IMR-90 (cell line): ENCODE measurements at regions not wholly inside any gene's neighbourhood (a gene's known extent, or its start where the extent isn't known, plus 50 kb on each side); places are given as distances from the start of the nearest gene placed in this dataset.

Experiments
- ATAC-seq: fragments of 200-7000 bp; cut with Tn5 transposase; 2 replicates; pipeline ENCODE4 v1.9.1; 2020; ENCODE audit warnings: low read depth, mild to moderate bottlenecking, moderate library complexity
- BruUV-seq: library from RNA; stranded (reverse); fragments of 400-500 nt; replicated peaks from 2 replicates; lab custom pipeline; 2021; lab: Mats Ljungman, UMichigan
- CTCF ChIA-PET: fragments of 300-600 bp; formaldehyde crosslinking; extraction: SDS; loops from one replicate; lab custom pipeline; 2021; ENCODE audit warnings: antibody characterized with exemption; lab: Yijun Ruan, JAX
- POLR2A ChIA-PET: fragments of 300-600 bp; sonication (Branson Sonifier 250); formaldehyde crosslinking; loops from one replicate; lab custom pipeline; 2022; ENCODE audit warnings: antibody characterized with exemption; ENCODE audit not compliant: unreplicated experiment; lab: Charles Lee
- DNase-seq: peaks from one replicate; pipeline ENCODE4 v3.0.0; 2013
- H2AFZ ChIP-seq: replicated peaks from 2 replicates; pipeline ENCODE3; 2013; ENCODE audit warnings: low read length, mild to moderate bottlenecking; ENCODE audit not compliant: poor library complexity
- H2AK5ac ChIP-seq: 2 replicates; pipeline ENCODE4 v1.6.1; 2013; ENCODE audit warnings: low read depth, low read length, inconsistent platforms
- H2AK9ac ChIP-seq: replicated peaks from 2 replicates; pipeline ENCODE3; 2013; ENCODE audit warnings: mild to moderate bottlenecking, low read depth, low read length, moderate library complexity; ENCODE audit not compliant: poor library complexity
- H2BK120ac ChIP-seq: 2 replicates; pipeline ENCODE4 v1.6.1; 2013; ENCODE audit warnings: low read depth, low read length, inconsistent platforms
- H2BK15ac ChIP-seq: 3 replicates; pipeline ENCODE4 v1.6.1; 2013; ENCODE audit warnings: low read depth, low read length, inconsistent platforms
- H2BK20ac ChIP-seq: 2 replicates; pipeline ENCODE4 v1.6.1; 2013; ENCODE audit warnings: low read depth, mild to moderate bottlenecking, inconsistent platforms, low read length, moderate library complexity
- H2BK5ac ChIP-seq: 2 replicates; pipeline ENCODE4 v1.6.1; 2013; ENCODE audit warnings: mild to moderate bottlenecking, low read depth, low read length, inconsistent platforms; ENCODE audit not compliant: poor library complexity, severe bottlenecking
- H3K14ac ChIP-seq: replicated peaks from 2 replicates; pipeline ENCODE4 v1.6.1; 2013; ENCODE audit warnings: low read depth, low read length, inconsistent platforms
- H3K18ac ChIP-seq: 2 replicates; pipeline ENCODE4 v1.6.1; 2013; ENCODE audit warnings: low read depth, low read length, control low read depth
- H3K23ac ChIP-seq: 2 replicates; pipeline ENCODE4 v1.6.1; 2013; ENCODE audit warnings: low read depth, low read length, inconsistent platforms
- H3K27ac ChIP-seq: 2 replicates; pipeline ENCODE4 v1.5.1; 2013; ENCODE audit warnings: mild to moderate bottlenecking, control low read depth, low read length; ENCODE audit not compliant: insufficient read depth
- H3K27me3 ChIP-seq: 2 replicates; pipeline ENCODE4 v1.6.1; 2013; ENCODE audit warnings: low read length; ENCODE audit not compliant: control insufficient read depth, insufficient read depth
- H3K36me3 ChIP-seq: 2 replicates; pipeline ENCODE4 v1.6.1; 2013; ENCODE audit warnings: low read length, mixed read lengths; ENCODE audit not compliant: control insufficient read depth, insufficient read depth
- H3K4ac ChIP-seq: 2 replicates; pipeline ENCODE4 v1.6.1; 2013; ENCODE audit warnings: low read depth, low read length, inconsistent platforms
- H3K4me1 ChIP-seq: 2 replicates; pipeline ENCODE4 v1.6.1; 2013; ENCODE audit warnings: low read length, mixed read lengths; ENCODE audit not compliant: control insufficient read depth, insufficient read depth
- H3K4me2 ChIP-seq: 2 replicates; pipeline ENCODE4 v1.6.1; 2013; ENCODE audit warnings: low read depth, mild to moderate bottlenecking, control low read depth, low read length, moderate library complexity
- H3K4me3 ChIP-seq: 2 replicates; pipeline ENCODE4 v1.5.1; 2013; ENCODE audit warnings: low read depth, mild to moderate bottlenecking, control low read depth, low read length, moderate library complexity; ENCODE audit not compliant: insufficient read depth
- H3K56ac ChIP-seq: 2 replicates; pipeline ENCODE4 v1.6.1; 2013; ENCODE audit warnings: low read length, inconsistent platforms; ENCODE audit not compliant: insufficient read depth; ENCODE audit errors: extremely low read depth
- H3K79me1 ChIP-seq, 2 experiments: 2 replicates each; pipeline ENCODE4 v1.6.1; 2013; ENCODE audit warnings: low read length in 2 of 2, inconsistent platforms in 1 of 2, low read depth in 1 of 2
- H3K9ac ChIP-seq: 2 replicates; pipeline ENCODE4 v1.6.1; 2013; ENCODE audit warnings: low read depth, low read length, control low read depth
- H3K9me1 ChIP-seq: 2 replicates; pipeline ENCODE4 v1.6.1; 2013; ENCODE audit warnings: low read length, inconsistent platforms; ENCODE audit not compliant: insufficient read depth
- H3K9me3 ChIP-seq: 2 replicates; pipeline ENCODE4 v1.6.1; 2013; ENCODE audit warnings: low read length; ENCODE audit not compliant: control insufficient read depth, insufficient read depth
- H4K20me1 ChIP-seq: 2 replicates; pipeline ENCODE4 v1.6.1; 2013; ENCODE audit warnings: low read length, inconsistent platforms; ENCODE audit not compliant: insufficient read depth
- H4K5ac ChIP-seq: 2 replicates; pipeline ENCODE4 v1.6.1; 2013; ENCODE audit warnings: mild to moderate bottlenecking, low read depth, low read length, control low read depth
- H4K8ac ChIP-seq, 2 experiments: 2 replicates each; pipeline ENCODE4 v1.6.1; 2013; ENCODE audit warnings: low read depth in 2 of 2, low read length in 2 of 2, control low read depth in 1 of 2, inconsistent platforms in 1 of 2
- H4K91ac ChIP-seq: 2 replicates; pipeline ENCODE4 v1.6.1; 2013; ENCODE audit warnings: low read depth, low read length, inconsistent platforms; ENCODE audit not compliant: insufficient read depth
- BHLHE40 ChIP-seq: fragments of 150-350 bp; IDR thresholded peaks from 2 replicates; pipeline ENCODE4 v1.6.1; 2016; ENCODE audit warnings: mild to moderate bottlenecking, low read depth, low read length
- CHD1 ChIP-seq: IDR thresholded peaks from 2 replicates; pipeline ENCODE4 v1.6.1; 2012; ENCODE audit warnings: low read depth, low read length, improper control_type of control experiment
- CTCF ChIP-seq: conservative IDR thresholded peaks from 2 replicates; pipeline ENCODE4 v1.5.1; 2012; ENCODE audit warnings: mild to moderate bottlenecking, low read depth, low read length, improper control_type of control experiment
- ELK1 ChIP-seq: fragments of 150-350 bp; IDR thresholded peaks from 2 replicates; pipeline ENCODE4 v1.6.1; 2016; ENCODE audit warnings: low read depth, mild to moderate bottlenecking, low read length, moderate library complexity, borderline replicate concordance
- FOS ChIP-seq: fragments of 150-350 bp; IDR thresholded peaks from 2 replicates; pipeline ENCODE4 v1.6.1; 2016; ENCODE audit warnings: low read depth, low read length
- MAFK ChIP-seq: IDR thresholded peaks from 2 replicates; pipeline ENCODE4 v1.6.1; 2012; ENCODE audit warnings: low read depth, low read length, improper control_type of control experiment
- MAZ ChIP-seq: IDR thresholded peaks from 2 replicates; pipeline ENCODE4 v1.6.1; 2012; ENCODE audit warnings: low read depth, mild to moderate bottlenecking, low read length, improper control_type of control experiment, moderate library complexity, borderline replicate concordance
- MXI1 ChIP-seq: IDR thresholded peaks from 2 replicates; pipeline ENCODE4 v1.6.1; 2012; ENCODE audit warnings: low read depth, mild to moderate bottlenecking, low read length, moderate library complexity, borderline replicate concordance
- RAD21 ChIP-seq: IDR thresholded peaks from 2 replicates; pipeline ENCODE4 v1.6.1; 2012; ENCODE audit warnings: low read length, improper control_type of control experiment
- SMC3 ChIP-seq: fragments of 150-350 bp; IDR thresholded peaks from 2 replicates; pipeline ENCODE4 v1.6.1; 2016; ENCODE audit warnings: low read depth, mild to moderate bottlenecking, antibody characterized with exemption, low read length, moderate library complexity
- USF2 ChIP-seq: fragments of 150-350 bp; IDR thresholded peaks from 2 replicates; pipeline ENCODE4 v1.6.1; 2017; ENCODE audit warnings: mild to moderate bottlenecking, antibody characterized with exemption, low read length, low read depth
- WGBS, 2 experiments: methylation state at CpG; one replicate each; pipeline versions ENCODE4 v1.1.5 to v1.1.7; 2013; ENCODE audit warnings: missing lambda C conversion rate in 2 of 2; ENCODE audit not compliant: insufficient read length in 1 of 2; ENCODE audit errors: extremely low coverage in 2 of 2; 5-methylcytosine and 5-hydroxymethylcytosine counted together
- dilution Hi-C: fragments of 300-500 bp; cut with HindIII; formaldehyde crosslinking; loops from one replicate; pipeline ENCODE4 v1.14.3; 2018; ENCODE audit warnings: low sequenced_read_pairs; ENCODE audit not compliant: unreplicated experiment
- in situ Hi-C: fragments of 300-500 bp; cut with MboI; formaldehyde crosslinking; loops from 3 replicates; pipeline ENCODE4 v1.14.3; 2019; ENCODE audit warnings: low sequenced_read_pairs, inconsistent platforms, mixed read lengths
- intact Hi-C: fragments of 100-400 bp; cut with micrococcal nuclease; formaldehyde crosslinking; loops from 2 replicates; pipeline ENCODE4 v1.10.0; 2022

- Histone ChIP-seq H3K9me1 (no peaks in the 10 kb centered on the region), H3K18ac (no peak overlapping the region), H3K23ac (no peak overlapping the region), H3K79me1 (no peaks in the 10 kb centered on the region), H2BK5ac (no peak overlapping the region), H4K8ac (no peak overlapping the region), H2AK5ac (no peak overlapping the region), H3K56ac (no peak overlapping the region), H3K4me2 (no peak overlapping the region), H4K91ac (no peak overlapping the region), H3K4me1 (no peaks in the 10 kb centered on the region), H3K4me3 (no peak overlapping the region), H3K14ac (no peak overlapping the region), H2AK9ac (no peak overlapping the region), H3K27me3 (no peaks in the 10 kb centered on the region), H2BK120ac (no peak overlapping the region), H2BK15ac (no peak overlapping the region), H3K9me3 (no peaks in the 10 kb centered on the region), H3K36me3 (no peaks in the 10 kb centered on the region), H4K5ac (no peak overlapping the region), H3K9ac (no peak overlapping the region), H3K27ac (no peak overlapping the region), H4K20me1 (no peaks in the 10 kb centered on the region), H2AFZ (no peak overlapping the region), H3K4ac (no peak overlapping the region), H2BK20ac (no peak overlapping the region)
- intact Hi-C loops: no loop called here
- no TSS peak for BruUV-seq
- in situ Hi-C loops: no loop called here
- ATAC-seq (no peak), DNase-seq (no peak)
- CTCF ChIA-PET: no interaction called here
- no CpG with 5 or more reads among the region's 2 CpGs for WGBS, 2 experiments
- dilution Hi-C loops: no loop called here
- TF ChIP-seq BHLHE40: no peak
- TF ChIP-seq MXI1: no peak
- TF ChIP-seq ELK1: no peak
- TF ChIP-seq RAD21: no peak
- TF ChIP-seq CTCF: no peak
- no peak for TF ChIP-seq SMC3
- no peak for TF ChIP-seq FOS
- TF ChIP-seq USF2: no peak
- no peak for TF ChIP-seq CHD1
- no peak for TF ChIP-seq MAFK
- TF ChIP-seq MAZ: no peak
- POLR2A ChIA-PET: no interaction called here
Observed at GRCh38 chr5:27234916-27235315, 196.5 kb upstream of the CDH9 start.
